Thyroid gland (tissue), 4 donors: ENCODE measurements at regions not wholly inside any gene's neighbourhood (a gene's known extent, or its start where the extent isn't known, plus 50 kb on each side); places are given as distances from the start of the nearest gene placed in this dataset.

Source experiments
- DNase-seq, 2 donors: peaks; one replicate each; pipeline ENCODE4 v3.0.0-alpha.2; 2019
- H3K27ac ChIP-seq, 3 donors: fragments of 200-600 bp; sonication (generic); 1 replicate in 2 of 3; 2 replicates in 1 of 3; pipeline ENCODE4 v1.5.1; 2016 to 2019; ENCODE audit warnings: mild to moderate bottlenecking in 1 of 3, moderate library complexity in 1 of 3
- H3K27me3 ChIP-seq: fragments of 200-600 bp; sonication (generic); one replicate; pipeline ENCODE4 v1.5.1; 2019
- H3K36me3 ChIP-seq, 2 donors: fragments of 200-600 bp; sonication (generic); one replicate each; pipeline ENCODE4 v1.5.1; 2016 to 2019
- H3K4me1 ChIP-seq, 2 donors: fragments of 200-600 bp; sonication (generic); one replicate each; pipeline ENCODE4 v1.5.1; 2017 to 2019
- H3K4me3 ChIP-seq, 3 donors: fragments of 200-600 bp; sonication (generic); replicated peaks in 1 of 3; 1 replicate in 2 of 3; 2 replicates in 1 of 3; pipeline ENCODE4 v1.5.1; 2016; ENCODE audit warnings: mild to moderate bottlenecking in 1 of 3
- H3K9me3 ChIP-seq: fragments of 200-600 bp; sonication (generic); one replicate; pipeline ENCODE4 v1.5.1; 2017
- CTCF ChIP-seq, 6 experiments: fragments of 200-600 bp in 3 of 6; fragments of 450-650 bp in 3 of 6; sonication (generic) in 3 of 6; IDR thresholded peaks; one replicate each; pipeline ENCODE4 v1.5.1; 2016 to 2019; ENCODE audit warnings: antibody characterized with exemption in 6 of 6, mild to moderate bottlenecking in 2 of 6, inconsistent platforms in 1 of 6, moderate library complexity in 1 of 6
- POLR2A ChIP-seq, 2 donors: fragments of 450-650 bp; IDR thresholded peaks; one replicate each; pipeline ENCODE4 v1.6.1; 2017; ENCODE audit warnings: antibody characterized with exemption in 2 of 2, mild to moderate bottlenecking in 2 of 2, moderate library complexity in 1 of 2
- WGBS, 2 donors: methylation state at CpG; one replicate each; pipeline ENCODE4 v1.1.5; 2017; 5-methylcytosine and 5-hydroxymethylcytosine counted together
- intact Hi-C: fragments of 100-400 bp; cut with DNase I; formaldehyde crosslinking; loops from one replicate; pipeline ENCODE4 v1.15.1; 2023

- Histone ChIP-seq H3K36me3 (no peaks in the 10 kb centered on the region), H3K4me3 (no peak overlapping the region), H3K4me1 (no peaks in the 10 kb centered on the region), H3K9me3 (no peaks in the 10 kb centered on the region), H3K27ac (no peak overlapping the region), H3K27me3 (no peaks in the 10 kb centered on the region)
- no peak for DNase-seq
- TF ChIP-seq POLR2A (IDR thresholded peaks at IDR 0.05) (no peak), CTCF (IDR thresholded peaks at IDR 0.05) (no peak)
- intact Hi-C loops: no loop called here
- 88 to 89% methylated on average over 3 of the region's 3 CpGs for WGBS, 2 donors
Observed at GRCh38 chr15:92538115-92538514, 117.5 kb downstream of the FAM174B start.

- Histone ChIP-seq H3K27ac (no peak overlapping the region), H3K36me3 (no peaks in the 10 kb centered on the region), H3K4me3 (no peak overlapping the region), H3K27me3 (no peaks in the 10 kb centered on the region), H3K4me1 (peaks cover 12 to 13% of the 10 kb centered on the region in 2 donors), H3K9me3 (no peaks in the 10 kb centered on the region)
- no peak for DNase-seq
- intact Hi-C loops: loop anchor here (5.0 kb wide), 1 partner anchor 69 kb away; no protein-coding TSS in a partner anchor
- no peak for TF ChIP-seq POLR2A (IDR thresholded peaks at IDR 0.05)
- TF ChIP-seq CTCF (IDR thresholded peaks at IDR 0.05): no peak
- 59 to 75% methylated on average over 2 of the region's 2 CpGs for WGBS, 2 donors
Observed at GRCh38 chr15:92533298-92533697, 122.3 kb downstream of the FAM174B start.

- no peaks in the 10 kb centered on the region for H3K36me3 ChIP-seq
- intact Hi-C loops: loop anchor here (5.0 kb wide), 1 partner anchor 71 kb away; no protein-coding TSS in a partner anchor
Observed at GRCh38 chr15:92531406-92531805, 124.2 kb downstream of the FAM174B start.

DNA sequence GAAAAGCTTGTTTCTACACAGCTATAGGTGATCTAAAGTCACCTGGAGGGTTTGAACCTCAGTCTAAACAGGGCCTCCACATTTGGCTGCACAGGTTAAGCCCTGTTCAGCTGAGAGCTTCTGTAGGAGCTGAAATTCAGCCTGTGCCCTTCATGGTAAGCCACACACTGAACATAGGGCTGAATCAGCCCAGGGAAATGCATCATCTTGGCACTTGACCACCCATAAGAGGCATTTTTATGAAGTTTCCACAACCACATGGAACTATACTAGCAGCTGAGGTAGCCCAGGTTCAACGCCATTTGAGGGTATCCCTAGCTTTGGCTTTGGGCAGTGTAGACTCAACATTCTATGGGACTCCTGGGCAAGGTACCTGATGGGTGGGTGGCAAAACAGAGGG, 126.8 kb downstream of the FAM174B start:
- TF ChIP-seq CTCF (IDR thresholded peaks at IDR 0.05): no peak
- no peak for TF ChIP-seq POLR2A (IDR thresholded peaks at IDR 0.05)
- Histone ChIP-seq H3K27ac (no peak overlapping the region), H3K36me3 (no peaks in the 10 kb centered on the region), H3K9me3 (no peaks in the 10 kb centered on the region), H3K4me1 (peaks cover 12 to 39% of the 10 kb centered on the region in 2 donors), H3K27me3 (no peaks in the 10 kb centered on the region), H3K4me3 (no peak overlapping the region)
- 100% methylated on average over 1 of the region's 1 CpG for WGBS, 2 donors
- intact Hi-C loops: no loop called here
- DNase-seq: no peak

More at GRCh38 chr15:92531406-92531805, 124.2 kb downstream of the FAM174B start:
- TF ChIP-seq POLR2A (IDR thresholded peaks at IDR 0.05) (peak in 1 of 2 donors; percentile 37), CTCF (IDR thresholded peaks at IDR 0.05) (no peak)
- WGBS, 2 donors: 8 to 13% methylated on average over 1 of the region's 1 CpG
- no peak overlapping the region for H3K4me3 ChIP-seq
- peak overlapping the region; percentile 25 to 62 (median 34) for H3K27ac ChIP-seq
- H3K4me1 ChIP-seq: peaks cover 12 to 18% of the 10 kb centered on the region in 2 donors
- DNase-seq: peak; percentile 63 to 68
- H3K27me3 ChIP-seq: no peaks in the 10 kb centered on the region
- H3K9me3 ChIP-seq: no peaks in the 10 kb centered on the region

DNA sequence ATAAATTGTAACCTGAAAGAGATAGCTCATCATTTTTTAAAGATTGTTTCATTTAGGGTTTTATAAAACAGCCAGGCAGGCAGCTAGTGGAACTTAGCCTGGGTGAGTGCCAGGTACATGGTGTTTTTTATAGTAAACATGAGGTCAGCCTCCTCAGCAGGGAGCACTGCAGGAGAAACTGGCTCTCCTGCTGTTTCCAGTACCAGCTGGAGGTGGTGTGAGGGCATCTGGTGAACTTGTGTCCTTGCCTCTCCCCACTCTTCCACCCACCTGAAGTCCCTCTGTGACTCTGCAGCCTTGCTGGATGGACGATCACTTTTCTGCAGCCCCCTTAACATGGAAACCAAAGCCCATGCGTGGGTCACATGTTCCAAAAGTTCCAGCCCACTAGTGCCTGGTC, 128.4 kb downstream of the FAM174B start:
- Histone ChIP-seq H3K36me3 (no peaks in the 10 kb centered on the region), H3K27ac (peak overlapping the region; percentile 25 to 72 (median 31)), H3K27me3 (no peaks in the 10 kb centered on the region), H3K9me3 (no peaks in the 10 kb centered on the region), H3K4me1 (peaks cover 12 to 42% of the 10 kb centered on the region in 2 donors), H3K4me3 (no peak overlapping the region)
- peak; percentile 84 to 85 for DNase-seq
- intact Hi-C loops: no loop called here
- WGBS, 2 donors: 75 to 80% methylated on average over 2 of the region's 2 CpGs
- TF ChIP-seq CTCF (IDR thresholded peaks at IDR 0.05) (no peak), POLR2A (IDR thresholded peaks at IDR 0.05) (no peak)
